Skin epidermis (tissue), 12 donors: ENCODE measurements at regions not wholly inside any gene's neighbourhood (a gene's known extent, or its start where the extent isn't known, plus 50 kb on each side); places are given as distances from the start of the nearest gene placed in this dataset.
"Not testable (repeated sequence)": the region's sequence is repeated elsewhere in the genome, so short reads cannot be mapped to it uniquely, and the experiment has no call there.

Experiments
- H3K27ac ChIP-seq, 21 experiments: fragments of 200-600 bp; sonication (generic) in 11 of 21; one replicate each; pipeline ENCODE4 v1.5.0; 2020; ENCODE audit warnings: mild to moderate bottlenecking in 3 of 21, inconsistent platforms in 2 of 21, moderate library complexity in 2 of 21
- H3K4me3 ChIP-seq, 7 experiments: fragments of 200-600 bp; sonication (generic) in 2 of 7; one replicate each; pipeline ENCODE4 v1.5.0; 2020; ENCODE audit warnings: inconsistent platforms in 2 of 7, mild to moderate bottlenecking in 2 of 7, moderate library complexity in 1 of 7

DNA sequence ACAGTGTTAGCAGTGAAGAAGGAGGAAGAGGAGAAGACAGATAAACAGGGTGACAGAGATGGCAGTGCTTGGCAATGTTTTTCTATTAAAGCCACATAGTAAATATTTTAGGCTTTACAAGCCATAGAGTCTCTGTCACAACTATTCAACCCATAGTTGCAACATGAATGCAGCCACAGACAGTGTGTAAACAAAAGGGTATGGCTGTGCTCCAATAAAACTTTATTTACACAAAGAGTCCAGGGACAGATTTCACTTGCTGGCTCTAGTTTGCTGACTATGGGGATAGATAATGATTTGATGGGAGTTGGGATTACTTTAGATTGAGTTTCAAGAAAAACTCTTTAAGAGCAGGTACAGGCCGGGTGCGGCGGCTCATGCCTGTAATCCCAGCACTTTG lies 224.8 kb upstream of the SEMA6A start:
- Histone ChIP-seq H3K27ac (no peak overlapping the region), H3K4me3 (no peak overlapping the region)

DNA sequence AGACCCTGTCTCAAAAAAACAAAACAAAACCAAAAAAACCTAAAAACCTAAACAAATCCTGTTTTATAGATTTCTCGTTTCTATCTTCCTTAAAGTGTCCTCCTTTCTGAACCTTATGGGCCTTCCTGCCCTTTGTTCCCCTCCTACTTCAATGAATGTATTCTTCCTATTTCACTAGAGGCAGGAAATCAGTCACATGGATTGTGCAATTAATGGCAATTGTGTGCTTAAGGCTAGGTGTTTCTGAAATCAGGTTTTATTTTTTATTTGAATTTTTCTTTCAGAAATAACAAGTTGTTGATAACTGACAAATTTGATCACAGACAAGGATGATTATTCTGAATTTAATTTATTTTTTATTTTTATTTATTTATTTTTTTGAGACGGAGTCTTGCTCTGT lies 220.6 kb upstream of the SEMA6A start:
- H3K27ac ChIP-seq: no peak overlapping the region
- H3K4me3 ChIP-seq: no peak overlapping the region

GRCh38 chr5:116789522-116789921 lies 214.9 kb upstream of the SEMA6A start:
- H3K4me3 ChIP-seq: no peak overlapping the region
- H3K27ac ChIP-seq: no peak overlapping the region

GRCh38 chr5:116788851-116789403 lies 214.3 kb upstream of the SEMA6A start:
- Histone ChIP-seq H3K4me3 (no peak overlapping the region), H3K27ac (no peak overlapping the region)

DNA sequence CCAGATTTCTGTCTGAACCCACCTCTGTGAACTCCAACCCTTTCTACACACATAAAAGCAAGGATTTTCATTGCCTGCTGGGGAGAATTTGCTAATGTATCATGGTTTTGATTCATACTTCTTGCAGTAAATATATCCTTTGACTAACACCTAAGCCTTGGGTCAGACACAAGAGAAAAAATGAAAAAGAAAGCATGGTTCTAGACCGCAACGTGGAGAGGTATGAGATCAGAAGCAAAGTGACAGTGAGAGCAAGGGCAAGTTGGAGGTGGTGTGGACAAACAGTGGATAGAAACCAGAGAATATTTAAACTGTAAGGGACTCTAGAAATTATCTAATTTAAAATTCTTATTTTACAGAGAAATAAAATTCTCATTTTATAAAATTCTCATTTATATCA lies 212.9 kb upstream of the SEMA6A start:
- Histone ChIP-seq H3K4me3 (no peak overlapping the region), H3K27ac (no peak overlapping the region)

DNA sequence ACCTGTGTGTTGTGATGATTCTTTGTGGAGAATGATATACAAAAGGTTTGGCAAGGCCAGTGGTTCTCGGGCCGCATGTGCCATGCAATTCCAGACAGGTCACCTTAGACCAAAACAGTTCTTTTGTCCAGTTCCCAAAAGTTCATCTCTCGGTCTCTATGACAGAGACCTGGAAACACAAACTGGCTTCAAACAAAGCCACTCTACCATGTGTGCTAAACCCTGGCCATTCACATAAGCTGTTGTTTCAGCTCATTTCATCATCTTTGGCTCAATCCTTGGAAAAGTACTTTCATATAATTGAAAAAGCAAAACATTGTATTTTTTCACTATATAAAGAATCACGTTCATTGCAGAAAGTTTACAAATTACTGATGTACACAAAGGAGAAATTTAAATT lies 210.5 kb upstream of the SEMA6A start:
- Histone ChIP-seq H3K27ac (no peak overlapping the region), H3K4me3 (no peak overlapping the region)

- Histone ChIP-seq H3K27ac (no peak overlapping the region), H3K4me3 (no peak overlapping the region)
Observed at GRCh38 chr5:116779846-116780245, 205.2 kb upstream of the SEMA6A start.

- Histone ChIP-seq H3K27ac (peak overlapping the region in 2 of 21 experiments; percentile 9 to 13), H3K4me3 (no peak overlapping the region)
Observed at GRCh38 chr5:116778651-116779280, 204.1 kb upstream of the SEMA6A start.

DNA sequence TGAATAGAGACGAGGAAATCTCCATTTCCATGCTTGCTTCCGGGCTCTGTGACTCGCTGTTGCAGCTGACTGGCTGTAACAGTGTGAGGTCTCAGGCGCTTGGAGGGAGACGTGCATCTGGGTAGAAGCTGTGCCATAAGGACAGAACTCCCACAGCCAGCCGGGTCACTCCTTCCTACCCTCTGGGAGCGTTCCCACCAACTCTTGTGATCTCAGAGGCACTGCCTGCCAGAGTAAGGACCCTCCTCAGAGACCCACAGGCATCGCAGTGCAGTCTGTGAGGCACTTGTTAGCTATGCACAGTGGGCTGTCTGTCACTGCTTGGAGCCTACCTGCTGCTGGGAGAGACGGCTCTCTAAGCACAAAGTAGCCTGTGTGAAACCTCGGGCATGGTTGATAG lies 203.4 kb upstream of the SEMA6A start:
- Histone ChIP-seq H3K4me3 (no peak overlapping the region), H3K27ac (no peak overlapping the region)

DNA sequence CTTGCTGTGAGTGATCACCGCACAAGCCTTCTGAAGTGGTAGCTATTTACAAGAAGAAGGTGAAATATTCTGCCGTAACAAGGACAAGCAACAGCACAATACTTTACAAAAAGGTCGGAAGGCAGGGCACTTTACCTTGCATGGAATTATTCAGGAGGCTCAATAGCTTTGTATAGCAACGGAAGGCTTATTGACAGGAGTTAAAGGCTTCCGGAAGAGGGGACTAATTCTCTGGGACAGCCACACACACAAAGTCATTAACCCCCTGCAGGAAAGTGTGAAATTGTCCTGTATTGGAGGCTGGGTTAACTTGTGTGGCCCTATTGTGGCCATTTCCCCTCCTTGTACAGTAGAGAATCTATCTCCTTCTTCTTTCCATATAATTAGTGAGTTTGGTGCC lies 199.3 kb upstream of the SEMA6A start:
- no peak overlapping the region for H3K4me3 ChIP-seq
- H3K27ac ChIP-seq: no peak overlapping the region

GRCh38 chr5:116772806-116773205 lies 198.2 kb upstream of the SEMA6A start:
- no peak overlapping the region for H3K4me3 ChIP-seq
- peak overlapping the region in 5 of 21 experiments; percentile 9 to 83 (median 52) for H3K27ac ChIP-seq

DNA sequence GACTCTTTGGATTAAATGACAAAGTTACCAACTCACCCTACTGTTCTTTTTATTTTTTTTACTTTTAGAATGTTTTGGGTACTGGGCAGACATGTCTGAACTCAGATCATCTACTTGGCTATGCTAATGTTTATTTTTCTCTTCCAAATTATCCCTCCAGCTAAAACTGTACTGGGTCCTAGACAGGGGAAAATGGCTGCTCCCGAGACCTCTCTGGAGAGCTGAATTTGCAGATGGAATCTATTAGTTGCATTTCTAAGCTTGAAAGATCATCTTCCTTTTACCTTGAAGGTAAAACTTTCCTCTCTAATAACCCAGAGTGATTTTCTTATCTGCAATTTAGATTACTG lies 197.5 kb upstream of the SEMA6A start:
- peak overlapping the region in 6 of 21 experiments; percentile 9 to 83 (median 42) for H3K27ac ChIP-seq

GRCh38 chr5:116771466-116772151 lies 197.0 kb upstream of the SEMA6A start:
- no peak overlapping the region for H3K4me3 ChIP-seq

More for the DNA sequence above, 197.5 kb upstream of the SEMA6A start:
- no peak overlapping the region for H3K4me3 ChIP-seq

DNA sequence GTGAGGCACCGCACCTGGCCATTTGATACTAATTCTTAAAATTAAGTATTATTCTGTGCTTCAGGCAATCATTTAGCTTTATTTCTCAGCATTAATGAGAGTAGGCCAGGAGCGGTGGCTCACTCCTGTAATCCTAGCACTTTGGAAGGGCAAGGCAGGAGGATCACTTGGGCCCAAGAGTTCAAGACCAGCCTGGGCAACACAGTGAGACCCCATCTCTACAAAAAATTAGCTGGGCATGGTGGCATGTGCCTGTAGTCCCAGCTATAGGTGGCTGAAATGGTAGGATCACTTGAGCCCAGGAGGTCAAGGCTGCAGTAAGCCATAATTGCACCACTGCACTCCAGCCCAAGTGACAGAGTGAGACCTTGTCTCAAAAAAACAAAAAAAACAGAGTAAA lies 195.3 kb upstream of the SEMA6A start:
- H3K27ac ChIP-seq: peak overlapping the region in 1 of 21 experiments; percentile 83
- H3K4me3 ChIP-seq: not testable (repeated sequence)

More at GRCh38 chr5:116771466-116772151, 197.0 kb upstream of the SEMA6A start:
- peak overlapping the region in 15 of 21 experiments; percentile 5 to 83 (median 43) for H3K27ac ChIP-seq

- H3K27ac ChIP-seq: no peak overlapping the region
- H3K4me3 ChIP-seq: no peak overlapping the region
Observed at GRCh38 chr5:116769470-116769869, 194.8 kb upstream of the SEMA6A start.

DNA sequence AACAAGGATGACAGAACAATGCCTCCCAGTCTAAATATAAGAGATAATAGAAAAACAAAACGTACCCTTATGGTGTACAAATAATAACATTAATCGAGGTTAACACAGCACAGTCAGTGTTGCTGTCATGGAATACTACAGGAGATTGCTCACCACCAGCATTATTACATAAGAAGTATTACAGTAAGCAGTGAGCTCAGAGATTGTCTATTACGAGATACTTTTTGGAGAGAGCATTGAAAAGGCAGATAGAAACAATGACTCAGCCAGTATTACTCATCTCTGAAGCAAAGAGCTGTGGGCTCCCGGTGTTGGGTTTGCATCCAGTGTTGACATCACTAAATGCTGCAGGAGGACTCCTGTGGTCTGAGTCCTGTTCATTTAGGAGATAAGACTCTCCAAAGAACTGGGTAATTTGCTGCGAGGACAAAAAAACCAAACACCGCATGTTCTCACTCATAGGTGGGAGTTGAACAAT lies 191.9 kb upstream of the SEMA6A start:
- no peak overlapping the region for H3K4me3 ChIP-seq
- peak overlapping the region in 2 of 21 experiments; percentile 62 to 70 for H3K27ac ChIP-seq

DNA sequence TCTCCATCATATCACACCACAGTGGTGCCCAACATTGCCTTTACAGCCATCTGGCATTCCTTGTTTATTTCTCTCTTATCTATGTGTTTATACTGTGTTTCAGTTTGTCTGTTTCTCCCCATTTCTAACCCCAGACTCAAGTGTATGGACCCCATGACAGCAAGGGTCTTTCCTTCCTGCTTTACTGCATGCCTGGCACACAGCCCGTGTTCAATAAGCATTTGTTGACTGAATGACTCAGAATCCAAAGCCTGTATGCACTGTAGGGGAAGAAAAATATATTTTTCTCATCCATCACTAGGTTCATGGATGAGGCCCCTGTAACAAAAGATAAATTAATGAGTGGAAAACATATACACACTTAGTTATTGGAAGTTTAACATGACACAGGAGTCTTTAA lies 190.8 kb upstream of the SEMA6A start:
- no peak overlapping the region for H3K4me3 ChIP-seq
- peak overlapping the region in 5 of 21 experiments; percentile 3 to 72 (median 21) for H3K27ac ChIP-seq

DNA sequence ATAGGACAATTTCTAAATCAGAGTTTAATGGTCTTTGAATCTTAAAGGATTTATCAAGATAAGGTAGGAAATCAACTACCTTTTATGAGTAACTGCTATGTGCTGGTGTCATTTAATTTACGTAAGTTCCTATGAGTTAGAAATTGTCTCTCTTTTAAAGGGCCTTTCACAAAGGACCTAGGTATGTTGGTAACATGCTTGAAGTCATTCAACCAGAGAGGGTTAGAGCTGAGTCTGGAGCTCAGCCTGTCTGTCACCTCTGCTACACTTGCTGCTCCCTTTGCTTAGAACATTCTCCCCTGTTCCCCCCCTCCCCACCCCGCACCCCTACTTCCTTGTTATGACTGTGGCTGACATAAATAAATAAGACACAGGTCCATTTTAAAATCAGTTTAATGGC lies 190.3 kb upstream of the SEMA6A start:
- Histone ChIP-seq H3K4me3 (no peak overlapping the region), H3K27ac (peak overlapping the region in 1 of 21 experiments; percentile 3)

DNA sequence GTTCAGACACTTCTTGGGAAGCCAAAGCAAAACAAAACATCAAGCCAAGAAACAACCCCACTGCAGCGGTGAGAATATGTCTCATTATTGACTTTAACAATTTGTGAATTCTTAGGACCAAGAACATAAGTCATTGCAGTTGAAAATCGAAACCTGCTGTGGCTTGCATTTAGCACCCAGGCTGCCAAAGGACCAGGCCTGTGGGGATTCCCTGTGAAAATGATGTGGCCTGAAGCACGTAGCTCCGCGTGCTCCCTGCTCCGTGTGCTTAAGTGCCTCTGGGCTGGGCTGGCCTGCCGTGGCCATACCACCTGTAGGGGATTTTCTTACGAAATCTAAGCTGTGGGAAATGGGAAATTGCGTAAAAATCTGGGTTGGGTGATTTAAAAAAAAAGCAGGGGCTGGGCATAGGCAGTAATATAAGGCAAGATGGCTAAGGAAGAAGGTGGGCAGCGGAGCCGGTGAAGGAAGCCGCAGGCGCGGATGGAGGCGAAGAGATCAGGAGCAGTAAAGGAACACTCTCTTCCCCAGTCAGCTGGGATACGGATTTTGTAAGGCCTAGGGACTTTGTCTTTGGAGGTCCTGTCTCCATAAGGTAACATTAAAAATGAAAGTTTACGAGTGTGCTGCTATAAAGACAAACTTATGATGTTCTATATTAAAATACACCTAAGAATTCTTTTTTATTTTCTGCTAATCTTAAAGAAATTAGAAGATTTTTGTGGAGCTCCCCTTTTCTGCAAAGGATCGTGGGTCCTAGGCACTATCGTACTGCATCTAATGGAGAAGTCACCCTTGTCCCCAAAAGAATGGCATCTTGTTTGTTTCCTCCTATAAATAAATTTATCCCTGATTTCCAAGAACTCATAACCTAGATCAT lies 189.6 kb upstream of the SEMA6A start:
- Histone ChIP-seq H3K4me3 (no peak overlapping the region), H3K27ac (peak overlapping the region in 3 of 21 experiments; percentile 3 to 42 (median 22))
